Trophoblast cell (in vitro differentiated cells and primary cell): ENCODE measurements at regions not wholly inside any gene's neighbourhood (a gene's known extent, or its start where the extent isn't known, plus 50 kb on each side); places are given as distances from the start of the nearest gene placed in this dataset.

Experiments
- DNase-seq, 2 donors: peaks; one replicate each; pipeline ENCODE4 v3.0.0-alpha.2; 2016
- H2AFZ ChIP-seq: 2 replicates; pipeline ENCODE4 v1.6.1; 2013; ENCODE audit warnings: low read length, moderate library complexity, mild to moderate bottlenecking; ENCODE audit not compliant: insufficient read depth, poor library complexity
- H2AK5ac ChIP-seq: 2 replicates; pipeline ENCODE4 v1.6.1; 2013; ENCODE audit warnings: mild to moderate bottlenecking, low read length
- H2BK120ac ChIP-seq: 2 replicates; pipeline ENCODE4 v1.6.1; 2013; ENCODE audit warnings: low read length, mild to moderate bottlenecking, moderate library complexity; ENCODE audit not compliant: insufficient read depth, poor library complexity
- H2BK12ac ChIP-seq: 2 replicates; pipeline ENCODE4 v1.6.1; 2013; ENCODE audit warnings: mild to moderate bottlenecking, low read length, moderate library complexity
- H2BK5ac ChIP-seq: 2 replicates; pipeline ENCODE4 v1.6.1; 2013; ENCODE audit warnings: low read length, low read depth, moderate library complexity, mild to moderate bottlenecking; ENCODE audit not compliant: poor library complexity
- H3K14ac ChIP-seq: 2 replicates; pipeline ENCODE4 v1.6.1; 2013; ENCODE audit warnings: mild to moderate bottlenecking, low read length
- H3K18ac ChIP-seq: 2 replicates; pipeline ENCODE4 v1.6.1; 2013; ENCODE audit warnings: mild to moderate bottlenecking, low read length
- H3K23ac ChIP-seq: 2 replicates; pipeline ENCODE4 v1.6.1; 2013; ENCODE audit warnings: low read length
- H3K27ac ChIP-seq: 2 replicates; pipeline ENCODE4 v1.5.1; 2013; ENCODE audit warnings: low read depth, mild to moderate bottlenecking, inconsistent platforms, low read length, moderate library complexity
- H3K27me3 ChIP-seq: 2 replicates; pipeline ENCODE4 v1.6.1; 2013; ENCODE audit warnings: inconsistent platforms, mild to moderate bottlenecking, low read length, moderate library complexity; ENCODE audit not compliant: insufficient read depth
- H3K36me3 ChIP-seq, 2 experiments: 1 replicate in 1 of 2; 2 replicates in 1 of 2; pipeline ENCODE4 v1.6.1; 2013; ENCODE audit warnings: low read length in 2 of 2, mild to moderate bottlenecking in 2 of 2, moderate library complexity in 1 of 2; ENCODE audit not compliant: insufficient read depth in 2 of 2, control insufficient read depth in 1 of 2
- H3K4ac ChIP-seq: 2 replicates; pipeline ENCODE4 v1.6.1; 2013; ENCODE audit warnings: low read depth, mild to moderate bottlenecking, low read length, moderate library complexity
- H3K4me1 ChIP-seq, 2 experiments: 1 replicate in 1 of 2; 2 replicates in 1 of 2; pipeline ENCODE4 v1.6.1; 2013; ENCODE audit warnings: low read length in 2 of 2, mild to moderate bottlenecking in 2 of 2, moderate library complexity in 1 of 2; ENCODE audit not compliant: insufficient read depth in 2 of 2, control insufficient read depth in 1 of 2
- H3K4me2 ChIP-seq: 2 replicates; pipeline ENCODE4 v1.6.1; 2013; ENCODE audit warnings: inconsistent platforms, mild to moderate bottlenecking, low read length, moderate library complexity
- H3K4me3 ChIP-seq: 2 replicates; pipeline ENCODE4 v1.5.1; 2013; ENCODE audit warnings: mild to moderate bottlenecking, low read depth, low read length, inconsistent platforms
- H3K79me1 ChIP-seq: one replicate; pipeline ENCODE4 v1.6.1; 2013; ENCODE audit warnings: low read length
- H3K79me2 ChIP-seq: 2 replicates; pipeline ENCODE4 v1.6.1; 2013; ENCODE audit warnings: low read length, mild to moderate bottlenecking; ENCODE audit not compliant: control insufficient read depth, insufficient read depth, poor library complexity
- H3K9ac ChIP-seq: 2 replicates; pipeline ENCODE4 v1.6.1; 2013; ENCODE audit warnings: mild to moderate bottlenecking, low read length
- H3K9me3 ChIP-seq: 2 replicates; pipeline ENCODE4 v1.6.1; 2013; ENCODE audit warnings: low read depth, mild to moderate bottlenecking, control low read depth, inconsistent platforms, low read length; ENCODE audit not compliant: insufficient read depth
- H4K12ac ChIP-seq: 2 replicates; pipeline ENCODE4 v1.6.1; 2013; ENCODE audit warnings: low read depth, mild to moderate bottlenecking, low read length, moderate library complexity
- H4K8ac ChIP-seq: 2 replicates; pipeline ENCODE4 v1.6.1; 2013; ENCODE audit warnings: low read depth, mild to moderate bottlenecking, low read length, moderate library complexity
- H4K91ac ChIP-seq: one replicate; pipeline ENCODE4 v1.6.1; 2013; ENCODE audit warnings: low read depth, mild to moderate bottlenecking, low read length, moderate library complexity
- WGBS: extraction: QIAGEN DNeasy Blood & Tissue Kit; methylation state at CpG from one replicate; pipeline ENCODE4 v1.1.7; 2013; ENCODE audit warnings: missing lambda C conversion rate; ENCODE audit not compliant: insufficient read length, insufficient coverage; ENCODE audit errors: extremely low coverage; 5-methylcytosine and 5-hydroxymethylcytosine counted together

- Histone ChIP-seq H3K9me3 (no peaks in the 10 kb centered on the region), H3K9ac (no peak overlapping the region), H3K23ac (no peak overlapping the region), H4K8ac (no peak overlapping the region), H3K79me1 (no peaks in the 10 kb centered on the region), H2AFZ (no peak overlapping the region), H4K91ac (no peak overlapping the region), H3K79me2 (no peaks in the 10 kb centered on the region), H2BK5ac (no peak overlapping the region), H2BK12ac (no peak overlapping the region), H4K12ac (no peak overlapping the region), H3K4ac (no peak overlapping the region), H3K4me3 (no peak overlapping the region), H2BK120ac (no peak overlapping the region), H2AK5ac (no peak overlapping the region), H3K27me3 (no peaks in the 10 kb centered on the region), H3K4me1 (peaks cover 4 to 6% of the 10 kb centered on the region in 2 experiments), H3K36me3 (no peaks in the 10 kb centered on the region), H3K14ac (no peak overlapping the region), H3K4me2 (no peak overlapping the region), H3K18ac (no peak overlapping the region), H3K27ac (no peak overlapping the region)
- no peak for DNase-seq
- no CpG with 5 or more reads among the region's 3 CpGs for WGBS
Observed at GRCh38 chr1:182291584-182292192, 99.9 kb downstream of the GLUL start.

GRCh38 chr1:182288749-182289604 lies 102.6 kb downstream of the GLUL start:
- Histone ChIP-seq H3K79me2 (no peaks in the 10 kb centered on the region), H2BK12ac (no peak overlapping the region), H3K9ac (no peak overlapping the region), H3K27ac (no peak overlapping the region), H3K27me3 (no peaks in the 10 kb centered on the region), H3K18ac (no peak overlapping the region), H2AFZ (no peak overlapping the region), H3K4me1 (peaks cover 4 to 6% of the 10 kb centered on the region in 2 experiments), H3K14ac (no peak overlapping the region), H3K79me1 (no peaks in the 10 kb centered on the region), H3K4ac (no peak overlapping the region), H3K4me3 (no peak overlapping the region), H3K9me3 (no peaks in the 10 kb centered on the region), H2BK120ac (no peak overlapping the region), H3K4me2 (no peak overlapping the region), H2BK5ac (no peak overlapping the region), H4K12ac (no peak overlapping the region), H4K8ac (no peak overlapping the region), H3K23ac (no peak overlapping the region), H3K36me3 (no peaks in the 10 kb centered on the region), H2AK5ac (no peak overlapping the region), H4K91ac (no peak overlapping the region)
- WGBS: no CpG with 5 or more reads among the region's 4 CpGs
- no peak for DNase-seq

GRCh38 chr1:182286761-182287160 lies 104.8 kb downstream of the GLUL start:
- H3K14ac ChIP-seq: no peak overlapping the region
- no peak overlapping the region for H2AK5ac ChIP-seq
- H3K9ac ChIP-seq: no peak overlapping the region
- H3K27ac ChIP-seq: no peak overlapping the region
- H3K4me2 ChIP-seq: no peak overlapping the region
- H2BK120ac ChIP-seq: no peak overlapping the region
- H3K4ac ChIP-seq: no peak overlapping the region
- no peak for DNase-seq
- H3K36me3 ChIP-seq: no peaks in the 10 kb centered on the region
- no peak overlapping the region for H4K91ac ChIP-seq
- no peaks in the 10 kb centered on the region for H3K27me3 ChIP-seq
- no peak overlapping the region for H2AFZ ChIP-seq
- WGBS: no CpG with 5 or more reads among the region's 2 CpGs
- H2BK5ac ChIP-seq: no peak overlapping the region
- H3K9me3 ChIP-seq: no peaks in the 10 kb centered on the region
- no peak overlapping the region for H3K23ac ChIP-seq
- no peaks in the 10 kb centered on the region for H3K79me2 ChIP-seq
- no peak overlapping the region for H3K4me3 ChIP-seq
- H2BK12ac ChIP-seq: no peak overlapping the region
- H3K79me1 ChIP-seq: no peaks in the 10 kb centered on the region
- H3K4me1 ChIP-seq: peaks cover 4 to 6% of the 10 kb centered on the region in 2 experiments
- no peak overlapping the region for H4K12ac ChIP-seq
- H3K18ac ChIP-seq: no peak overlapping the region
- H4K8ac ChIP-seq: no peak overlapping the region

- Histone ChIP-seq H2BK120ac (no peak overlapping the region), H3K9me3 (no peaks in the 10 kb centered on the region), H3K27me3 (no peaks in the 10 kb centered on the region), H3K4me1 (no peaks in the 10 kb centered on the region), H3K4me3 (no peak overlapping the region), H2BK12ac (no peak overlapping the region), H3K79me2 (no peaks in the 10 kb centered on the region), H3K14ac (no peak overlapping the region), H4K12ac (no peak overlapping the region), H3K36me3 (no peaks in the 10 kb centered on the region), H3K4ac (no peak overlapping the region), H3K23ac (no peak overlapping the region), H3K9ac (no peak overlapping the region), H3K27ac (no peak overlapping the region), H4K8ac (no peak overlapping the region), H3K18ac (no peak overlapping the region), H2BK5ac (no peak overlapping the region), H3K79me1 (no peaks in the 10 kb centered on the region), H4K91ac (no peak overlapping the region), H2AK5ac (no peak overlapping the region), H3K4me2 (no peak overlapping the region), H2AFZ (no peak overlapping the region)
- WGBS: no CpG with 5 or more reads among the region's 3 CpGs
- no peak for DNase-seq
Observed at GRCh38 chr1:182283746-182284544, 107.6 kb downstream of the GLUL start.
